HUES48 (cell line): ENCODE measurements at regions not wholly inside any gene's neighbourhood (a gene's known extent, or its start where the extent isn't known, plus 50 kb on each side); places are given as distances from the start of the nearest gene placed in this dataset.
"Not testable (repeated sequence)": the region's sequence is repeated elsewhere in the genome, so short reads cannot be mapped to it uniquely, and the experiment has no call there.

Experiments used
- H3K27ac ChIP-seq: one replicate; pipeline ENCODE4 v1.7.0; 2013; ENCODE audit warnings: low read depth, low read length, inconsistent platforms
- H3K27me3 ChIP-seq: 2 replicates; pipeline ENCODE4 v1.6.1; 2013; ENCODE audit warnings: mild to moderate bottlenecking, low read length; ENCODE audit not compliant: control insufficient read depth, insufficient read depth
- H3K36me3 ChIP-seq: 2 replicates; pipeline ENCODE4 v1.6.1; 2013; ENCODE audit warnings: low read length; ENCODE audit not compliant: control insufficient read depth, insufficient read depth
- H3K4me1 ChIP-seq: 2 replicates; pipeline ENCODE4 v1.6.1; 2013; ENCODE audit warnings: mild to moderate bottlenecking, low read length; ENCODE audit not compliant: control insufficient read depth, insufficient read depth
- H3K4me3 ChIP-seq: 2 replicates; pipeline ENCODE4 v1.5.1; 2013; ENCODE audit warnings: mild to moderate bottlenecking, low read depth, low read length
- H3K9ac ChIP-seq: 2 replicates; pipeline ENCODE4 v1.6.1; 2013; ENCODE audit warnings: mild to moderate bottlenecking, low read depth, low read length, moderate library complexity
- H3K9me3 ChIP-seq: 2 replicates; pipeline ENCODE4 v1.6.1; 2013; ENCODE audit warnings: low read length; ENCODE audit not compliant: control insufficient read depth, insufficient read depth

DNA sequence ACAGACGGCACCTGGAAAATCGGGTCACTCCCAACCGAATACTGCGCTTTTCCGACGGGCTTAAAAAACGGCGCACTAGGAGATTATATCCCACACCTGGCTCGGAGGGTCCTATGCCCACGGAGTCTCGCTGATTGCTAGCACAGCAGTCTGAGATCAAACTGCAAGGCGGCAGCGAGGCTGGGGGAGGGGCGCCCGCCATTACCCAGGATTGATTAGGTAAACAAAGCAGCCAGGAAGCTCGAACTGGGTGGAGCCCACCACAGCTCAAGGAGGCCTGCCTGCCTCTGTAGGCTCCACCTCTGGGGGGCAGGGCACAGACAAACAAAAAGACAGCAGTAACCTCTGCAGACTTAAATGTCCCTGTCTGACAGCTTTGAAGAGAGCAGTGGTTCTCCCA lies 64.5 kb downstream of the SLC30A10 start:
- not testable (repeated sequence) for H3K27ac ChIP-seq, H3K4me3 ChIP-seq, H3K36me3 ChIP-seq, H3K9me3 ChIP-seq, H3K4me1 ChIP-seq, H3K27me3 ChIP-seq, H3K9ac ChIP-seq

DNA sequence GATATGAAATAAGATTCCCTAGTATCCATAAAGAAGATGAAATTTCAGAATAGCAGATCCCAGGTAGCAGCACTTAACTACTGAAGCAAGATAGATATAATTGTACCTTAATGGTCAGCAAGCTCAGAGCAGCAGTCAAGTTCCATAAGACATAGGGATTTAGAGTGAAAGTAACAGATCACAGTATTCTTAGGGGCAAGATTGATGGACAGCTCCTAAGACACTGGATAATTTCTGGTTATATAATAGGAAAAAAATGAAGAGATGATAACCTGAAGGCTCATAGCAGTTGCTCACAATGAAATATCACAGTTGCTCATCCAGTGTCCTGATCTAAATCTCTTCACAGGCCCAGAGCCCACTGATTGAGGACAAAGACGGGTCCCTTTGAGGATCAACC lies 66.0 kb downstream of the SLC30A10 start:
- Histone ChIP-seq H3K9ac (no peak overlapping the region), H3K36me3 (no peaks in the 10 kb centered on the region), H3K9me3 (peaks cover 5% of the 10 kb centered on the region; the same call in 1 of the 2 replicates), H3K4me3 (no peak overlapping the region), H3K27me3 (no peaks in the 10 kb centered on the region), H3K27ac (no peak overlapping the region), H3K4me1 (no peaks in the 10 kb centered on the region)

DNA sequence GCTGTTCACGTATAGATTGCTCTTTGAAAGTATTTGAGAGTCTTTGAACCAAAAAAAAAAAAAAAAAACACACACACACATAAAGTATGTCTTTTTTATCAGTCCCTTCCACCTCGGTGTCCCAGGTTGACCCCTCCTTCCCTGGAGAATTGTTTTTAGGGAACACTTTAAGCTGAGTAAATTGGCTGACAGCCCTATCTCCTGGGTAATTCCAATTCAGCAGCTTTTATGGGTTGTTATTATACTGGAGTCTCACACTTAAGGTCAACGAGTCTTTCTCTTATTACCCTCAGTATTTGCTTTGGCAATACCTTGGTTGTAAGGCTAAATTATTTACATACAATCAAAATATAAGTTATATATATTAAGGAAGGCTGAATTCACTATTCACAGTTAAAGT lies 69.4 kb downstream of the SLC30A10 start:
- H3K9ac ChIP-seq, result no peak overlapping the region
- no peak overlapping the region for H3K4me3 ChIP-seq
- no peaks in the 10 kb centered on the region for H3K27me3 ChIP-seq
- H3K4me1 ChIP-seq, result no peaks in the 10 kb centered on the region
- H3K9me3 ChIP-seq, result peaks cover 5% of the 10 kb centered on the region; the same call in 1 of the 2 replicates
- no peaks in the 10 kb centered on the region for H3K36me3 ChIP-seq
- H3K27ac ChIP-seq, result no peak overlapping the region

DNA sequence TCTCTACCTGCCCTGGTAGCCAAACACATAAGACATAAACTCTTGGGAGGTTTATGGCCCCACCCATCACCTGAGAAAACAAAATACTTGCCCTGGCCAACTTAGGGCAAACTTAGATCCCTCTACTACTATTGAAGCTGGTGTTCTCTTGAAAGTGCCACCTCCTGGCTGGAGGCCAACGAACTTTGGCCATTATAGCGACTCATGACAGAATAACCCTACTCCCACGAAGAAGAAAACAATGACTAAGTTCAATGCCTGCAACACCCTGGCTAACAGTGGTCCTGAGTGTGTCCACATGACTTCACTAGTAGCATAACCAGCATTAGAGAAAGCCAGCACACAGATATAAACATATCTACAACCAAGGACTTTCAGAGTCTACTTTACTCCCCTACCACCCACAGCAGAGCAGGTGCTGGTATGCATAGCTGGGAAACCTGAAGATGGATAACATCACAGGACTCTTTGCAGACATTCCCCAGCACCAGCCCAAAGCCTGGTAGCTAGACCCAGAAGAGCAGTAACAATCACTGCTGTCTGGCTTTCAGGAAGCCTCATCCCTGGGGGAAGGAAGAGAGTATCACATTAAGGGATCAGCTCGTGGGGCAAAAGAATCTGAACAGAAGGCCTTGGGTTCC lies 81.0 kb downstream of the SLC30A10 start:
- no peaks in the 10 kb centered on the region for H3K27me3 ChIP-seq
- H3K9me3 ChIP-seq, result no peaks in the 10 kb centered on the region

DNA sequence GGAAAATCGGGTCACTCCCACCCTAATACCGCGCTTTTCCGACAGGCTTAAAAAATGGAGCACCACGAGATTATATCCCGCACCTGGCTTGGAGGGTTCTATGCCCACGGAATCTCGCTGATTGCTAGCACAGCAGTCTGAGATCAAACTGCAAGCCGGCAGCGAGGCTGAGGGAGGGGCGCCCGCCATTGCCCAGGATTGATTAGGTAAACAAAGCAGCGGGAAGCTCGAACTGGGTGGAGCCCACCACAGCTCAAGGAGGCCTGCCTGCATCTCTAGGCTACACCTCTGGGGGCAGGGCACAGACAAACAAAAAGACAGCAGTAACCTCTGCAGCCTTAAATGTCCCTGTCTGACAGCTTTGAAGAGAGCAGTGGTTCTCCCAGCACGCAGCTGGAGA lies 88.8 kb downstream of the SLC30A10 start:
- H3K27ac ChIP-seq, H3K4me1 ChIP-seq, H3K27me3 ChIP-seq, H3K36me3 ChIP-seq, H3K9ac ChIP-seq, H3K9me3 ChIP-seq: not testable (repeated sequence)
- peak overlapping the region; percentile 59 for H3K4me3 ChIP-seq

More for the DNA sequence above, 81.0 kb downstream of the SLC30A10 start:
- Histone ChIP-seq H3K4me3 (no peak overlapping the region), H3K27ac (no peak overlapping the region), H3K4me1 (no peaks in the 10 kb centered on the region), H3K36me3 (no peaks in the 10 kb centered on the region), H3K9ac (no peak overlapping the region)

DNA sequence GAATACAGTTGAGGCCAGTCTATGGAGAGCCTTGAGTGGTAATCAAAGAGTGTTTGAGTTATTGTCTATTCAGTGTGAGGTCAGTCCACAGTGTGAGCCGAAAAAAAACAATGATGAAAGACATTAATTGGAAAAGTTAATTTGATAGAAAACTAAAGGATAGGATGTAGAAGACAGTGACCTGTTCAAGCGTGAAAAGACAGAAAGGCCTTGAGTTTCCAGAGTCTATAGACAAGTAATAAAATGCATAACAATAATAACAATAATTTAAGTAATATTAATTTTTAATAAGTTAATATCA lies 90.4 kb downstream of the SLC30A10 start:
- H3K4me3 ChIP-seq, result no peak overlapping the region
- H3K9ac ChIP-seq, result no peak overlapping the region
- H3K4me1 ChIP-seq, result peaks cover 20% of the 10 kb centered on the region
- no peak overlapping the region for H3K27ac ChIP-seq
- no peaks in the 10 kb centered on the region for H3K9me3 ChIP-seq
- H3K36me3 ChIP-seq, result no peaks in the 10 kb centered on the region
- H3K27me3 ChIP-seq, result no peaks in the 10 kb centered on the region

DNA sequence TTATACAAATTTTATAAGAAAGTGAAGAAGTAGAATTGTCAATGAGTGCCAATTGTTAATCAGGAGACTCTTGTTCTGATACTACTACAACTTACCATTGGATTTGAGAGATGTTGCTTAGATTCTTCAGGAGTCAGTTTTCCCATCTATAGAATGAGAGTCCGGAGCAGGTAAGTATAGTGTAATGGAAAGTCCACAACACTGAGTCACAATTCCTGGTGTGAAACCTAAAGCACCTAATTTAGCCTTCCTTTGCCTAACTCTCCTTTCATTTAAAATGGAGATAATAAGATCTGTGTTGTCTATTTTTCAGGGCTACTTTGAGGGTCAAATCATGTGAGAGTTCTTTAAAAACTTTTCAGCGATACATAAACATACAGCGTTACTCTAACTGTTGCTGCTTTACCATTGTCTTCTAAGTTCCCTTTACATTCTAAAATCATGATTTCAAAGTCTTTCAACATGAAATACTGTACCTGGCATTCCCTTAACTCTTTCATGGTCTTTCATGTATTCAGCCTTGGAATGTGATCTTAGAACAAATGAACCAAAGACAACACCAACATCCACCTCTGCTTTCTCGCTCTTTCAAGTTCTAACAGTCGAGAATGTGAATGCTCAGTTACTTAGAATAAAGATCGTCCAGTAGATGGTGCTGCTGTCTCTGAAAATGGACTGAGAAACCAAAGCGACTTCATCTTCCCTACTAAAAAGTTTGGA lies 90.9 kb downstream of the SLC30A10 start:
- peaks cover 23% of the 10 kb centered on the region for H3K4me1 ChIP-seq
- no peak overlapping the region for H3K4me3 ChIP-seq
- H3K9ac ChIP-seq, result no peak overlapping the region
- no peaks in the 10 kb centered on the region for H3K36me3 ChIP-seq
- no peaks in the 10 kb centered on the region for H3K27me3 ChIP-seq
- no peaks in the 10 kb centered on the region for H3K9me3 ChIP-seq
- no peak overlapping the region for H3K27ac ChIP-seq

DNA sequence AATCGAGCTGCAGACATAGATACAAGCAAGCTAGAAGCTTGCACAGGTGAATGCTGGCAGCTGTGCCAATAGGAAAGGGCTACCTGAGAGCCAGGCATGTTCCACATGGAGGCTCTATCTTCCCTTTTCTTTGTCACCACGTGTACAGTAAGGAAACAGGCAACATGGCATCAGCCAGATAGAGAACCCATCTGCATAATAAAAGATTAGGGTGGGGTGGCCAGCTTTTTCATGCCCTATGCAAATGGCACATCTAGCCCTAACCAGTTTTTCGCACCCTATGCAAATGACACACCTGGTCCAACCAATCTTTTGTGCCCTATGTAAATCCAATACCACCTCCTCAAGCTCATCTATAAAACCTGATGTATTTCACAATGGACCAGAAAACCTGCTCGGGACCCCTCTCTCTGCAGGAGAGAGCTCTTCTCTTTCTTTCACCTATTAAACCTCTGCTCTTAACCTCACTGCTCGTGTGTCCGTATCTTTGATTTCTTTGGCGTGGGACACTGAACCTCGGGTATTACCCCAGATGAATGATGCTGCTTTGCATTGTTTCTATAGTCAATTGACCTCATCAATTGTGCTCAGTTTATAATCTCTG lies 93.9 kb downstream of the SLC30A10 start:
- Histone ChIP-seq H3K4me3 (peak overlapping the region; percentile 48; the same call in 1 of the 2 replicates), H3K27me3 (no peaks in the 10 kb centered on the region), H3K27ac (peak overlapping the region; percentile 94), H3K36me3 (no peaks in the 10 kb centered on the region), H3K9ac (peak overlapping the region; percentile 76), H3K9me3 (no peaks in the 10 kb centered on the region), H3K4me1 (peaks cover 23% of the 10 kb centered on the region)

DNA sequence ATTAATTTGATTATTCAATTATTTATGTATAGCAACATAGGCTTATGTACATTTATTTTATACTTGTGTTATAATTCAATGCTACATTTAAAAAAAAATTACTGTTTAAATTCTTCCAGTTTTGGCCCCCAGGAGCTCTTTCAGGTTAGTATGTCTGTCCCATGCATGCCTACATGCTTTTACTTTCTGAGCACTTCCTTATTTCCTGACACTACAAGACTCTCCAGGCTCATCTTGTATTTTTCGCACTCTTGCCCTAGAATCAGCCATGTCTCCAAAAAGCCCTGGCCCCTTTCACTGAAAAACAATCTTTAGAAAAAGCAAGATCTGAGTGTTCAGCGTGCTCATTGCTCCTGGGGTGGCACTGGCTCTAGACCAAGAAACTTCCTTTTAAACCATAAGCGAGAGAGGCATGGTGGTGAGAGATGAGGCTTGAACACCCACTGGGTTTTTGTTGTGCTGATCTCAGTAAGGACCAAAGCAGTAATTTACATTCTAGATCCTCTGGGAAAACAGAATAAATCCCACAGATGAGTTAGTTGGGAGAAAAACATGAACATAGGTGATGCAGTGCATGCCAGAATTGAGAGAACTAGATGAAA lies 95.0 kb downstream of the SLC30A10 start:
- peak overlapping the region; percentile 76 for H3K9ac ChIP-seq
- H3K27ac ChIP-seq, result peak overlapping the region; percentile 94
- H3K27me3 ChIP-seq, result no peaks in the 10 kb centered on the region

DNA sequence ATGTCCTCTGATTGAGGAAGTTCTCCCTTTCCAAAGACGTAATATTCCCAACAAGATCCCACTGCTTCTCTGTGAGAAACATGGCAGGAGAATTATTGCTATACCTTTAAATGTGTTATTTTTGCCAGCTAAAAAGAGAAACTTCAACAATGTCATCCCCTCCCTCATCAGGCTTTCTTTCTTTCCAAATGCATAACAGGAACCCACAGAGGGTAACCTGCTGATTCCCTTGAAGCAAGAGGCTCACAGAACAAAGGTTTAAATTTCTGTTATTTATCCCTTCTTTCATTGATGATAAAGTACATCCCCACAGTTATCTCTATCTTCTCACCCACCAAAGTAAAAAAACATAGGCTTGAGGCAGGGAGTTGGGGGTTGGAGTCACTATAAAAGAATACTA lies 102.1 kb downstream of the SLC30A10 start:
- Histone ChIP-seq H3K27ac (peak overlapping the region; percentile 82), H3K4me1 (peaks cover 24% of the 10 kb centered on the region), H3K27me3 (no peaks in the 10 kb centered on the region), H3K36me3 (no peaks in the 10 kb centered on the region), H3K4me3 (no peak overlapping the region), H3K9ac (no peak overlapping the region), H3K9me3 (no peaks in the 10 kb centered on the region)

More for the DNA sequence above, 95.0 kb downstream of the SLC30A10 start:
- no peaks in the 10 kb centered on the region for H3K36me3 ChIP-seq
- peaks cover 23% of the 10 kb centered on the region for H3K4me1 ChIP-seq
- no peaks in the 10 kb centered on the region for H3K9me3 ChIP-seq
- peak overlapping the region; percentile 48 for H3K4me3 ChIP-seq

DNA sequence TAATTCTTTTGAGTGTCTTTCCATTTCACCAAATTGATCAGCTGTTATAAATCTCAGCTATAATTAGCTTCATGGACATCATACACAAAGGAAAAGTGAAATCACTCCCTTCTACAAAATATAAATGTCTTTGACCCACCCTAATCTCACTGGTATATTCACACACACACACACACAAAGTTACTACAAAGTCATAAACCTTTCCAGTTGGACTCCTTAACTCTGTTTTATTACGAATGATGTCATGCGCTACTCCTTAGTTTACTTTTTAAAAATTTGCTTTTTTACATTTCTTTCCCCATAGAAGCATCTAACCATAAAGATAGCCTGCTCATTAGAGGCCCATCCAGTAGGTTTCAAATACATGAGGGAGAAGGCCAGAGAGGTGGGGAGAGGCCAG lies 103.0 kb downstream of the SLC30A10 start:
- Histone ChIP-seq H3K9me3 (no peaks in the 10 kb centered on the region), H3K36me3 (no peaks in the 10 kb centered on the region), H3K4me1 (peaks cover 25% of the 10 kb centered on the region), H3K4me3 (no peak overlapping the region), H3K27me3 (no peaks in the 10 kb centered on the region), H3K27ac (peak overlapping the region; percentile 82), H3K9ac (no peak overlapping the region)
